GM12874 (cell line): ENCODE measurements at regions not wholly inside any gene's neighbourhood (a gene's known extent, or its start where the extent isn't known, plus 50 kb on each side); places are given as distances from the start of the nearest gene placed in this dataset.

ENCODE experiments used
- TF ChIP-seq, protein P1 (sequence below): IDR thresholded peaks from 2 replicates; pipeline ENCODE4 v1.5.1; 2011; ENCODE audit warnings: low read depth, mild to moderate bottlenecking, control low read depth, low read length, moderate library complexity; ENCODE audit not compliant: insufficient read depth

DNA sequence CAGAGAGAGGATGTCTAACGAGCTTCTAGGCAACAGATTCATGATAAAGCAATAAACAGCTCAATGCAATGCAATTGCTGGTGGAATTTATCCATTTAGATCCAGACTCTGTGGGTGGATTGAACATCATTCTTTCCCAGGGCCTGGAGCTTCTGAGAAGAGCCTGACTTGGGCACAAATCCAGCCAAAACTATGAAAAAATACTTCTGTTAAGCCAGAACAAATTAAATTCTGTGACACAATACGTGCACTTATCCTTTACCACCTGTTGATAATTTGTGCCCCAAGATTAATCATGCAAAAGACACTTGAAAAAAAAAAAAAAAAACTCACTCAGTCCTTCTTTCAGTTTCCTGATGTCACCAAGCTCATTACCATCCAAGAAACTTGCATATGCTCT is 446.0 kb upstream of the DCN start:
- TF ChIP-seq, protein P1, sequence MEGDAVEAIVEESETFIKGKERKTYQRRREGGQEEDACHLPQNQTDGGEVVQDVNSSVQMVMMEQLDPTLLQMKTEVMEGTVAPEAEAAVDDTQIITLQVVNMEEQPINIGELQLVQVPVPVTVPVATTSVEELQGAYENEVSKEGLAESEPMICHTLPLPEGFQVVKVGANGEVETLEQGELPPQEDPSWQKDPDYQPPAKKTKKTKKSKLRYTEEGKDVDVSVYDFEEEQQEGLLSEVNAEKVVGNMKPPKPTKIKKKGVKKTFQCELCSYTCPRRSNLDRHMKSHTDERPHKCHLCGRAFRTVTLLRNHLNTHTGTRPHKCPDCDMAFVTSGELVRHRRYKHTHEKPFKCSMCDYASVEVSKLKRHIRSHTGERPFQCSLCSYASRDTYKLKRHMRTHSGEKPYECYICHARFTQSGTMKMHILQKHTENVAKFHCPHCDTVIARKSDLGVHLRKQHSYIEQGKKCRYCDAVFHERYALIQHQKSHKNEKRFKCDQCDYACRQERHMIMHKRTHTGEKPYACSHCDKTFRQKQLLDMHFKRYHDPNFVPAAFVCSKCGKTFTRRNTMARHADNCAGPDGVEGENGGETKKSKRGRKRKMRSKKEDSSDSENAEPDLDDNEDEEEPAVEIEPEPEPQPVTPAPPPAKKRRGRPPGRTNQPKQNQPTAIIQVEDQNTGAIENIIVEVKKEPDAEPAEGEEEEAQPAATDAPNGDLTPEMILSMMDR = no peak

DNA sequence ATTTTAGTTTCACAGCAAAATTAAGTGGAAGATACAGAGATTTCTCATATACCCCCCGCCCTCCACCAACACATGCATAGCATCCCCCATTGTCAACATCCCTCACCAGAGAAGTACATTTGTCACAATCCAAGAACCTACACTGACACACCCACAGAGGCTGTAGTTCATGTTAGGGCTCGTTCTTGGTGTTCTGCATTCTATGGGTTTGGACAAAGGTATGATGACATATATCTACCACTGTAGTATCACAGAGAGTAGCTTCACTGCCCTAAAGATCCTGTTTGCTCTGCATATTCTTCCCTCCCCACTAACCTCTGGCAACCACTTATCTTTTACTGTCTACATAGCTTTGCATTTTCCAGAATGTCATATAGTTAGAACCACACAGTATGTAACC is 444.6 kb upstream of the DCN start:
- TF ChIP-seq, protein P1 = no peak

DNA sequence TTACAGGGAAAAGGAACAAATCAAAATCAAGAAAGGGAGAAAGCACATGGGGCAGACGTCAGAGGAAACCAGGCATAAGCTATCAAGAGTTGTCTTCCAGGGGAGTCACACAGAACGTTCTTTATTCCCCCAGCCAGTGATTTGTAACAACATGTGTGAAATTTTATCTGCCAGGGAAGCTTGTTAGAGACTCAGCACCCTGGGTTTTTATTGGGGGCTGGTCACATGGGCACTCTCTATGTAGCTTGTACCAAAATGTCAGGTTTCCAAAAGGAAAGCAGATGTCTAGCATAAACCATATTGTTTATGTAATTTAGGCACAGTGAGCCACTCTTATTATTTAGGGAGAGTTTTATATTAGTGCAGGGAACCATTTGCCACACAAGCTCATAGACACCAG is 440.4 kb upstream of the DCN start:
- TF ChIP-seq, protein P1 = no peak

DNA sequence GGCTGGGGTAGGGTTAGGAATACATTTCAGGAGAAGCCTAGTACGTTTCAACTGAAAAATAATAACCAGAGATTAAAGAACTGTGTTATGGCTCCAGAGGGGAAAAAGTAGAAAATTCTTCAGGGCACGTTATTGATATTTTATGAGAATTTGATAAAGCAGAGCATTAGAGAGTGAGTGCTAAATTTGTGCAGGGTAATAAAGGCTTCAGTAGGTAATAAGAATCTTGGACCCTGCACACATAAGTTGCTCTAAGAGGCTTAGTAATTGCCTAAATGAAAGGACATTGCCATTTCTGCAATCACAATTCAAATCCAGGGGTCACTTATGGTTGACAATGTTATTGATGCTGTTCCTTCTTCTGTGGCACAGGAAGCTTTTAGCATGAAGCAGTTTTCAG is 439.4 kb upstream of the DCN start:
- TF ChIP-seq, protein P1 = no peak

DNA sequence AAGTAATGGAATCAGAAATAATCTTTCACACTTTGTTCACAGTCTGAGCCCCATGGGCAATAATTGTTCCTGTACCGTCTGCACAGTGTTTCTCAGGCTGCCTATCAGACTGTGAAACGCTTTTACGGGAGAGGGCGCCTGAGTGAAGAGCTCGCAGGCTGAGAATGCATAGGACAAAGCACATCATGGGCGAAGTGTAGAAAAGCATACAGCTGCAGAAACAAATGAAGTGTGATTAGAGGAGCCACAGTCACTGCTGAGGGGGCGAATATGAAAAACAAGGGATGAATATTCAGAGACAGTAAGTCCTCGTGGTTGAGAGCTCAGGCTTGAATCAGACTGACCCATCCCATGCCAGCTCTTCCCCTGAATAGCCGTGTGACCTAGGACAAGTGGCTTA is 438.4 kb upstream of the DCN start:
- TF ChIP-seq, protein P1 = no peak

DNA sequence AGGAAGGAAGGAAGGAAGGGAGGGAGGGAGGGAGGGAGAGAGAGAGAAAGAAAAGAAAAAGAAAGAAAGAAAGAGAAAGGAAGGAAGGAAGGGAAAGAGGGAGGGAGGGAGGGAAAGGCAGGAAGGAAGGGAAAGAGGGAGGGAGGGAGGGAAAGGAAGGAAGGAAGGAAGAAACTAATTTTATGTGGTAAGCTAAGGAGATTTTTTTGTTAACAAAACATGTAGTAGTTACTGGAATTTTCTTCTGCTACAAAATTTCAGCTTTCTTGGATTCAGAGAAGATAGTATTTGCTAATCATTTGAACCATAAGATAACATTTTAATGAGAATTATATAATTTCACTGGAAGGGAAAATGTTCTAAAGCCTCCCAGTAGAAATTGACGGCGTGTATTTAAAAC is 437.8 kb upstream of the DCN start:
- TF ChIP-seq, protein P1 = no peak

DNA sequence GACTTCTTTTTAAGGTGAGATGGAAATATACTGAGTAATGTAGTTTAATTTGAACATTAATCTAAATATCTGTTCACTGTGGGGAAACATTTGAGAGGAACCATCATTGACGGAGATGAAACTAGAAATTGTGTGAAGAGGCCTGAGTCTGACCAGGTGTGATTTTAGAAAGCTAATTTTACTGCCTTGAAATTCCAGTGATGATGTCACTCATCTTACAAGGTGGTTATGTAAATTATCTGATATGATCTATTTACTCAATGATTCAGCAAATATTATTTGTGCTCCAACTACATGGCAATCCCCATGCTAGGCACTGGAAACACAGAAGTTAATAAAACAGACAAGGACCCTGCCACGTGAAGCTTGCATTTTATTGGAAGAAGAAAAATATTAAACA is 435.7 kb upstream of the DCN start:
- TF ChIP-seq, protein P1 = no peak

DNA sequence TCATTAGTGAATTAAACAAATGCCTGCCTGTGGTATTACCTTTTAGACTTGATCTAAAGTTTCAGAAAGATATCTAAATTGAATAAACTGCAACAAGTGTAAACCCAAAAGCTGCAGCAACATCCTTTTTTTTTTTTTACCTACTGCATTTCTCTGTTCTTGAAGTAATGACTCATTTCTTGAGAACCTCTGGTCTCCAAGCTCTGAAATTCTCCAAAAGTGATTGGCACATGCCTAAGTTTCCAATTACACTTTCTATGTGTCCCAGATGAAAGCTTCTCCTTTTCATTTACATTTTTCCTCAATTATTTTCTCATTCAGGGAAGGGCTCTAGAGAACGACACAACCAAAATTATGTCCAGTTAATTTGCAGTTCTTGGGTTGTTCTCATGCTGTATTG is 435.2 kb upstream of the DCN start:
- TF ChIP-seq, protein P1 = no peak
